H54 (cell line): ENCODE measurements at regions not wholly inside any gene's neighbourhood (a gene's known extent, or its start where the extent isn't known, plus 50 kb on each side); places are given as distances from the start of the nearest gene placed in this dataset.
"Not testable (repeated sequence)": the region's sequence is repeated elsewhere in the genome, so short reads cannot be mapped to it uniquely, and the experiment has no call there.

Experiments
- DNase-seq: peaks from one replicate; pipeline ENCODE4 v3.0.0; 2011; ENCODE audit warnings: low spot score, mixed read lengths; ENCODE audit not compliant: insufficient read length
- FAIRE-seq: peaks from 3 replicates; lab custom pipeline; 2011; peaks lifted over from hg19 to GRCh38; lab: Jason Lieb, UNC
- POLR2A ChIP-seq: IDR thresholded peaks from 2 replicates; pipeline ENCODE4 v1.6.1; 2011; ENCODE audit warnings: low read depth, mild to moderate bottlenecking, low read length

DNA sequence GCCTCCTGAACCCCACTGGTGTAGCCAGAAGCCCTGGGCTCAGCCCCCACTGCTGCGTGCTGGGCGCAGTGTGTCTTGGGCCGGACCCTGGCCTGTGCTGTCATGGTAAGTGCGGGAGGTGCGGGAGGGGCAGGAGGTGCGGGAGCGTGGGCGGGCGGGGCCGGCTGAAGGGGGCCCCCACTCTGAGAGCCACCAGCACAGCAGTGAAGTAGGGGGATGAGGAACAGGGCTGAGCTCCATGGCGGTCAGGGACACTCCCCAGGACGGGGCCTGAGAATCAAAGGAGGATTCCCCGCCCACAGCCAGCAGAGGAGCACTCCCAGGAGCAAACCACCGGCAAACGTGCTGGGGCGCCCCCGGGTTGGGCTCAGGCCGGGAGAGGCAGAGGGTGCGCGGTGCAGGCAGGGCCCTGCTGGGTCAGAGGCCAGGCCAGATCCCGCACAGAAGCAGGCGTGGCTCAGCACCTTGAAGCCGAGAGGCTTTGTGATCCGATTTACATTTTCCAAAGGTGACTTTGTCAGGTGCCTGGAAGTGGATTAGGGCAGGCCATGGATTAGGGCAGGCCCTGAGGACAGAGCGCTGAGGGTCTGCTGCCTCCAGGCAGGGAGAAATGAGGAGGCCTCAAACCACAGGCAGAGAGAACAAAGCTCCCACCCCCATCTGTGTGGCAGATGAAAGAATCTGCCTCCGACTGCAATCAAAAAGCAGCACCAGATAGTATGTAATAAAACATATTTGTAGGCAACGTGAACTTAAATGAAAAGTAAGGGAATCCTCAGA lies 152.0 kb upstream of the RAB6C start:
- DNase-seq (no peak), FAIRE-seq (no peak)
- TF ChIP-seq POLR2A: no peak

DNA sequence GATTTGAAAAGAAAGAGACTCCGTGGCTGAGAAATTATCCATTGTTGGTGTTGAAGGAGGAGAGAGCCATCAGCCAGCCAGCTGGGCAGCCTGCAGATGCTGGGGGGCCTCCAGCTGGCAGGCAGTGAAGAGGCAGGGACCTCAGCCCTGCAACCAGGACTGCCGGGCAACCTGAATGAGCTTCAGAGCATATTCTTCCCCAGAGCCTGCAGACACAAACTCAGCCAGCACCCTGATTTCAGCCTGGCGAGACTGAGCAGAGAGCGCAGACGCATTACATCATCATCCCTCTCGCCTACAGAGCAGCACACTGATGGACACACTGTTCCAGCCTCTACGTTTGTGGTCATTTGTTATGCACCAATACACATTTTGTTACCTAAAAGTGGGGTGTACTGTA lies 150.7 kb upstream of the RAB6C start:
- DNase-seq: no peak
- FAIRE-seq: no peak

DNA sequence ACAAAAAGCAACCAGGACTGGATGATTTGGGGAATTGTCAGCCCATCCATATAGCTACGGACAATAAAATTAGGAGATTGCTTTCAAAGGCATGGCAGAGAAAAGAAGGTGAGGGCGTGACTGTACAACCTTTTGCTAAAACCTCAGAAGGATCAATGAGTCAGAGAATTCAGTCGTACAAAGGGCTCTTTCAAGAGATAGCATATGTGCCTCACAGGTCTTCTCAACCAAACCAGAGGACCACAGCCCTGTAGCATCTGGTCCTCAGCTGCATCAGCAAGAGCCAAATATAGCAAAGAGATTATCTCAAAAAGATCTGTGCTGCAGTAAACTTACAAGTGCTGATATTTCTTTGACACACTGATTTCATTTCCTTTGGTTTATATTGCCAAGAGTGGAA lies 149.9 kb upstream of the RAB6C start:
- TF ChIP-seq POLR2A: no peak
- no peak for DNase-seq
- no peak for FAIRE-seq

More for the DNA sequence above, 150.7 kb upstream of the RAB6C start:
- TF ChIP-seq POLR2A: no peak

DNA sequence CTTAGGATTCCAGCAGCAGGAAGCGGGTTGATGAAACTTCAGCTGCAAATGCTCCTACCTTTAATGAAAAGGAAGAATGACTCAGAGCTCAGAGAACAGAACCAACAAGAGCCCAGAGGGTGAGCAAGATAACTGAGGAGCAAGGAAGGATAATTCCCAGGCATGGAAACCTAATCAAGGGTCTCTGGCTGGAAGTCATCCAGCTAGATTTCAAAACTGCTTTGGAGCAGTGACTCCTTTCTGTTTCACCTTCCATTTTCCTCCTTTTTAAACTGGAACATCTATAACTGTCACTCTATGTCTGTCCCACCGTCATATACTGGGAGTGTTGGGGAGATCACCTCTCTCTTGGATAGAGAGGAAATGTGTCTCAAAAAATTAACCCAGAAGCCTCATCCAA lies 148.4 kb upstream of the RAB6C start:
- DNase-seq: no peak
- FAIRE-seq: no peak
- TF ChIP-seq POLR2A: no peak

DNA sequence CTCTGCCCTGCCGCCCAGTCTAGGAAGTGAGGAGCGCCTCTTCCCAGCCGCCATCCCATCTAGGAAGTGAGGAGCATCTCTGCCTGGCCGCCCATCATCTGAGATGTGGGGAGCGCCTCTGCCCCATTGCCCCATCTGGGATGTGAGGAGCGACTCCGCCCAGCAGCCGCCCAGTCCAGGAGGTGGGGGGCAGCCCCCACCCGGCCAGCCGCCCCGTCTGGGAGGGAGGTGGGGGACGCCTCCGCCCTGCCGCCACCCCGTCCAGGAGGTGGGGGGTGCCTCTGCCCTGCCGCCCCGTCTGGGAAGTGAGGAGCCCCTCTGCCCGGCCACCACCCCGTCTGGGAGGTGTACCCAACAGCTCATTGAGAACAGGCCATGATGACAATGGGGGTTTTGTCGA lies 146.0 kb upstream of the RAB6C start:
- not testable (repeated sequence) for FAIRE-seq, DNase-seq

DNA sequence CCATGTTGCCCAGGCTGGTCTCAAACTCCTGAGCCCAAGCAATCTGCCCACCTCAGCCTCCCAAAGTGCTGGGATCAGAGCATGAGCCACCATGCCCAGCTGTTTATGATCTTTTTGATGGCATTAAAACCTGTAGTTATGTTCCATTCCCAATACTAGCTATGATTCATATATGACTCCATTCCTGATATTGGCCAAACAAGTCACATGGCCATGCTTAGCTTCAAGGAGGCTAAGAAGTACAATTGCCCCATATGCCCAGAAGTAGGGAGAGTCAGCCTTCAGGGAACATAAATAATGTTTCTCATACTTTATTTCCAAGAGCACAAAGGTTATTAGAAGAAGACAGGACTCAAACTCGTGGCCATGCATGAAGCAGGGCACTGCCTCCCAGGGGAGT lies 132.4 kb upstream of the RAB6C start:
- FAIRE-seq: no peak
- TF ChIP-seq POLR2A: no peak

DNA sequence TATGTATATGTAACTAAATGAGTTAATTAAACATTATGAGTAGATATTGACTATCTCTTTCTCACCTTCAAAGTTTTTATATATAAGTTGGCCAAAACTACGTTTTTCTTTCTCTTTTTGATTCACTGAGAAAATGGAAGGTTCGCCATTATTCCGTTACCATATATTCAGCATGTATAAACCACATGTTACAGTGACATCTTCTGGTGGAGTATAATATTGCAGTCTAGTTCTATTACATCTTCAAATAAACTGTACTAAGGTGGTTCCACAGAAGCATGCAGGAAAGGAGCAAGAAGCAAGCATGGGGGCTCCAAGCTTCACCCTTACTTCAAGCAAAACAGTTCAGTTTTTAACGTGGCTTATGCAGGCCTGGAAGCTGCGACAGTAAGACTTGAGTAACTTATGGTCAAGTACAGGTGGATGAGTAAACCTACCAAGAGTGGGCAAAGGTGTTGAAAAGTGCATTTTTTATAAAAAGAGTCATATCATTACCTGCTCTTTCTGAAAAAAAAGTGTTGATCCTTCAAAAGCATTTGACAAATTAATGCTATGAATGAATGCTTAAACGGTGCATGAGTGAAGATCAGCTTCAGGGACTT lies 129.8 kb upstream of the RAB6C start:
- TF ChIP-seq POLR2A: no peak
- FAIRE-seq (peak; percentile 89), DNase-seq (peak; percentile 43)

More for the DNA sequence above, 132.4 kb upstream of the RAB6C start:
- no peak for DNase-seq

DNA sequence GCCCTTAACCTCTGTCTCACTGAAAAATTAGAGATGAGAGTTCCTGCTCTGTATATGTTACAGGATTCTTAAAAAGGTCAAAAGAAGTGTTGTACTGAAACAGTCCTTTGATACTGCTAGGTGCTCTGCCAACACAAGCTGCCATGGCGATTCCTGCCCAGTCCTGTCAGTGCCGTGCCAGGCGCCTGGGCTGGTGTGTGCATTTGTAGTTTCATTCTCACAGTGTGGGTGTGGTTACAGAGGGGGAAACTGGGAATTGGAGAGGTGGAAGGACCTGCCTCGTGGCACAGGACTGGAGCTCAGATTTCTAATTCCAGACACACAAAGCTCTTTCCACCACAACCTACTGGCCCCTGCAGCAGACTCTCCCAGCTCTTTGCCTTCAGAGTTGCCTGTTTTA lies 122.3 kb upstream of the RAB6C start:
- no peak for FAIRE-seq
- no peak for DNase-seq
- TF ChIP-seq POLR2A: no peak

DNA sequence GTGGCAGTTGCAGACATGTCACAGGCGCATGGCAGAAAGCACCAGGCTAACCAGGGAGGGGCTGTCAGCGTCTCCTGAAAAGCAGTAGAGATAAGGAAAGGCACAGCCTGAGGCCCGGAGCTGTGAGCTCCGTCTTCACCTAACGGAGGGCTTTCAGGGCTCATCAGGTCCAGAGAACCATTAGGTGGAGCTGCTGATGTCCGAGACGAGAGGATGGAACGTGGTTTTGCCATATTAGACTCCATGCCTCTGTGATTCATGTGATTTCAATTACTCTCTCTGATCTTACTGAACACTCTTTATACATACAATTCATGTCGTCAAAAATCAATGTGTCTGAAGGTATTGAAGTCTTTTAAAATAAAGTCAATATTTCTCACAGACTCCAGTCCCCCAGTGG lies 120.3 kb upstream of the RAB6C start:
- TF ChIP-seq POLR2A: no peak
- no peak for DNase-seq
- no peak for FAIRE-seq

DNA sequence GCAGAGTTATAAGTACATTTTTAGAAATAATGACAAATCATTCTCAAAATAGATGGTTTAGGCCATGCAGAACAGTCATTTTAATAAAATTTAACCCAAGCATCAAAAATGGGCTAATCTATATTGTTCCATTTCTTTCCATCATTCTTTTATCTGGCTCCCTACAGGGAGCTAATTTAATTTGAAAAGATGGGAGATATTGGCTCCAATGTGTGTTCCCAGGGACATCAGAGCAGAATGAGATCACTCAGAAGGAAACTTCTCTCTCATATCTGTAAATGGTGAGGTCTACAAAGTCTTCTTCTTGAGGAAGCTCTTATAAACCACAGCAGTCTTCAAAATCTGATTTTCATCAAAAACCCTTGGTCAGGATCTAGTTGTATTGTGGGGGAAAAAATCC lies 119.4 kb upstream of the RAB6C start:
- no peak for TF ChIP-seq POLR2A
- FAIRE-seq (no peak), DNase-seq (no peak)

DNA sequence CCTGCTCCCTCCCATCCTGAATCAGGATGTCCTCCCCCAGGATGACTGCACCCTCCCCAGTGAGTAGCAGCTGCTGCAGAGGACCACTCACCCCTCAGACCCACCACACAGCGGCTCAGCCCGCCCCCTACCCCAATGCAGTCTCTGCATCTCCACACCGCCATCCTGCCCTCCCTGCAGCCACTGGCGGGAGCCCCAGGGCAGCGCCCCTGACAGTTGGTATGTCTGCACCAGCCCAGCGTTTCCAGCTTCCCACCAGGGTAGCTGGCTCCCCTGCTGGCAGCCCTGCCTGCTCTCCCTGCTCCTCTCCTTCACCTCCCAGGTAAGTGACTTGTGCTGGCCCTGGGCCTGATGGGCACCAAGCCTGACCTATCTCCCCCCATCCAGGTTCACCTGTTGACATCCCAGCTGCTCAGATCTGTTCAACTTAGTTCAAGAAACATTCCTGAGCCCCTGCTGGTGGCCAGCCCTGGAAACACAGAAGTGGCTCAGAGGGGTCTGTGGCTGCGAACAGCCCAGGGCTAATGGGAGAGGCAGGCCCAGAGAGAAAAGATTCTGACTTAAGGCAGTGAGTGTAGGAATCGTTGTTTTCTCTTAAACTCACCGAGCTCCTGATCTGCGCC lies 117.7 kb upstream of the RAB6C start:
- DNase-seq (no peak), FAIRE-seq (no peak)
- no peak for TF ChIP-seq POLR2A

DNA sequence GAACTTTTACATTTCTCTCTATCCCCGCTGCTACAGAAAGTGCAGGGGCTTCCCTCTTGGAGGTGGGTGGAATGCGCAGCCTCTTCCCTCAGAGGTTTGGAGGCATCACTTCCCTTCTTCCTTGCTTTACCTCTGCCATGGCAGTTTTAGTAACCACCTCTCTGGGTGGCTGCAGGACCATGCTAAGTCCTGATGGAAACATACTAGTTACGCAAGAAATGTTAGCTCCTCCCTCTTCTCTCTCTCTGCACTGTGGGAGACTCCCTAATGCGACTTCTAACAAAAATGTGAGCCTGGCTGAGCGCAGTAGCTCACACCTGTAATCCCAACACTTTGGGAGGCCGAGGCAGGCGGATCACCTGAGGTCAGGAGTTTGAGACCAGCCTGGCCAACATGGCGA lies 116.8 kb upstream of the RAB6C start:
- no peak for TF ChIP-seq POLR2A
- FAIRE-seq (no peak), DNase-seq (no peak)

DNA sequence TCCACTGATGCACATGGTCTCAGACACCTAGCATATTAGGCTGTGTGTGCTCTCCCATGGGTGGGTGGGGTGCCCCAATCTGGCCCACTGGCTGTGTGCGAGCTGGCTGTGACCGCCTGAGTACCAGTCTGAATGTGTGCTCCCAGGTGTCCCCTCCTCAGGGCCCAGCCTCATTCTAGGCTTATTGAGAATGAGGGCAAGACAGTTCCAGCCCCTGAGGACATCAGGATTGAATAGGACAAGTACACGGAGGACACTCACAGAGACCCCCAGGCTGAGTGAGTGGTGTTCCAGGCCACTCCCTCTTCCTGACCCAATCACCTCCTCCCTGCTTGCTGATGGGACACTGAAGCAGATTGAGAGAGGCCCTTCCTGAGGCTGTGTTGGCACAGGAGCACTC lies 116.1 kb upstream of the RAB6C start:
- FAIRE-seq (no peak), DNase-seq (no peak)
- no peak for TF ChIP-seq POLR2A

DNA sequence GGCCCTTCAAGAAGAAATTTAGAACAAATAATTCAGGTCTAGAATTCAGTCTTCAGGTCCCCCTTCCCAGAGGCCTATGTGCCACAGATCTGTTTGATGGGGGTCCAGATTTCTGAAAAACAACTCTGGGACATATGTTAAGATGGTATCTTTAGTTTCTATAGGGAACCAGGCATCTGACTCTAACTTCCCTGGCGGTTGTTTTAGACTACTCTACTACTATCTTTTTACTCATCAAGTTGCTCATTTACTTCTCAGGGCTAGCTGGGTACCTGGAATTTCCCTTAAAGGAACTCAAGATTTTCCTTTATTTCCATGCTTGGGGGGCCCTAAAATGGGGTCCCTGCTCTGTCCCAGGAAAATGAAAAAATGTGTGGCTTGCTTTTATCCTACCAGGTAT lies 114.7 kb upstream of the RAB6C start:
- DNase-seq (no peak), FAIRE-seq (no peak)
- no peak for TF ChIP-seq POLR2A

DNA sequence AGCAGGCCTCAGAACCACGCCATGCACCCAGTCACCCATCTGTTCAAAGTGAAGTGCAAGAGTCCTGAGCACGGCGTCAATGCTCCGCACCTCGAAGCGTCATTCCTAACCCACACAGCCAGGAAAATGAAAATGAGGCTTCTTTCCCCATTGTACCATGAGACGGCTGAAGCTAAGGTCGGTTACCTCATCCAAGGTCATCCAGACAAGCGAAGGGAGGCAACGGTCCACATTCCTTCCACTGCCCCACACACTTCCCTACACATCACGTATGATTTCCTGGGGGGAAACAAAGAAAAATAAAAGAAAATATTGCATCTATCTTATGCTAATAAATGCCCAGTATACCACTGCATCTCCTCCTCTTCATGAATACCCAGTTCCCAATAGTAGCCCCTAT lies 113.5 kb upstream of the RAB6C start:
- TF ChIP-seq POLR2A: no peak
- DNase-seq (no peak), FAIRE-seq (no peak)

DNA sequence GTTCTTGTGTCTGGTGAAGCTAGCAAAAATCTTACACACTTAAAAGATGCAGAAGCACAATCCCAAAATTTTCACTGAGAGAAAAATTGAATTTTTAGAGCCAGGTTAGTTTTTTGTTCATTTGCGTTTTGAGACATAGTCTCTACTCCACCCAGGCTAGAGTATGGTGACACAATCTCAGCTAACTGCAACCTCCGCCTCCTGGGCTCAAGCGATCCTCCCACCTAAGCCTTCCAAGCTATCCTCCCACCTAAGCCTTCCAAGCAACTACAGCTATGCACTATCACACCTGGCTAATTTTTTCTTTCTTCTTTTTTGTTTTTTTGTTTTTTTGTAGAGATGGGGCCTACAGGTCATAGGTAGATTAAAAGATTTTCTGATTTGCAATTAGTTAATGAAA lies 113.1 kb upstream of the RAB6C start:
- FAIRE-seq (no peak), DNase-seq (no peak)
- TF ChIP-seq POLR2A: no peak
